ENCODE measurements at regions not wholly inside any gene's neighbourhood (a gene's known extent, or its start where the extent isn't known, plus 50 kb on each side); places are given as distances from the start of the nearest gene placed in this dataset.

- ATAC-seq (ENCODE audit: low FRiP score in 2 of 2) (no peak), DNase-seq (no peak)
- 73 to 74% methylated on average over 5 of the region's 5 CpGs for WGBS, 2 donors
- H3K4me3 ChIP-seq: no peak overlapping the region
- no peak overlapping the region for H3K27ac ChIP-seq
- no peak for TF ChIP-seq EP300 (IDR thresholded peaks at IDR 0.05)
- H3K27me3 ChIP-seq: no peaks in the 10 kb centered on the region
- H3K9me3 ChIP-seq: no peaks in the 10 kb centered on the region
- no peaks in the 10 kb centered on the region for H3K36me3 ChIP-seq
- H3K4me1 ChIP-seq: peaks cover 0 to 11% (median 5%) of the 10 kb centered on the region in 4 donors
These were observed 141.0 kb upstream of the TNR start for GRCh38 chr1:175884369-175884768.

DNA sequence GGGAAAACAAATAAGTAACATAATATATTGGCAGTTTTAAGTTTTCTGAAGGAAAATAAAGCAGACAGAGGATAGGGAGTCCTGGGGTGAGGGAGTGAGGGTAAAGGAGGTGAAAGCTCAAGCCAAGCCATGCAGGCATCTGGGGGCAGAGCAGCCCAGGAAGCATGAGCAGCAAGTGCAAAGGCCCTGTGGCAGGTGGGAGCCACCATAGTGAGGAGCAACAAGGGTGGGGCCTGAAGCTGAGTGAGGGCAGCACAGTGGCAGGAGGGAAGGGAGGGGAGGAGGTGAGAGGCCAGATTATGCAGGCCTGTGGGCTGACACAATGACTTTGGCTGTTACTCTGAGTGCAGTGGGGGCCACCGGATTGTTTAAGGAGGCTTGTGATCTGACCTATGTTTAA, 138.8 kb upstream of the TNR start:
- 62 to 80% methylated on average over 1 of the region's 1 CpG for WGBS, 2 donors
- Histone ChIP-seq H3K9me3 (no peaks in the 10 kb centered on the region), H3K4me1 (peaks cover 0 to 7% (median 5%) of the 10 kb centered on the region in 4 donors), H3K27ac (no peak overlapping the region), H3K27me3 (no peaks in the 10 kb centered on the region), H3K36me3 (no peaks in the 10 kb centered on the region), H3K4me3 (no peak overlapping the region)
- no peak for TF ChIP-seq POLR2A (IDR thresholded peaks at IDR 0.05)
- TF ChIP-seq, protein P1, sequence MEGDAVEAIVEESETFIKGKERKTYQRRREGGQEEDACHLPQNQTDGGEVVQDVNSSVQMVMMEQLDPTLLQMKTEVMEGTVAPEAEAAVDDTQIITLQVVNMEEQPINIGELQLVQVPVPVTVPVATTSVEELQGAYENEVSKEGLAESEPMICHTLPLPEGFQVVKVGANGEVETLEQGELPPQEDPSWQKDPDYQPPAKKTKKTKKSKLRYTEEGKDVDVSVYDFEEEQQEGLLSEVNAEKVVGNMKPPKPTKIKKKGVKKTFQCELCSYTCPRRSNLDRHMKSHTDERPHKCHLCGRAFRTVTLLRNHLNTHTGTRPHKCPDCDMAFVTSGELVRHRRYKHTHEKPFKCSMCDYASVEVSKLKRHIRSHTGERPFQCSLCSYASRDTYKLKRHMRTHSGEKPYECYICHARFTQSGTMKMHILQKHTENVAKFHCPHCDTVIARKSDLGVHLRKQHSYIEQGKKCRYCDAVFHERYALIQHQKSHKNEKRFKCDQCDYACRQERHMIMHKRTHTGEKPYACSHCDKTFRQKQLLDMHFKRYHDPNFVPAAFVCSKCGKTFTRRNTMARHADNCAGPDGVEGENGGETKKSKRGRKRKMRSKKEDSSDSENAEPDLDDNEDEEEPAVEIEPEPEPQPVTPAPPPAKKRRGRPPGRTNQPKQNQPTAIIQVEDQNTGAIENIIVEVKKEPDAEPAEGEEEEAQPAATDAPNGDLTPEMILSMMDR (IDR thresholded peaks at IDR 0.05): no peak
- no peak for TF ChIP-seq EP300 (IDR thresholded peaks at IDR 0.05)
- no peak for TF ChIP-seq POLR2AphosphoS5 (IDR thresholded peaks at IDR 0.05)
- ATAC-seq (ENCODE audit: low FRiP score in 2 of 2): no peak
- DNase-seq: no peak

DNA sequence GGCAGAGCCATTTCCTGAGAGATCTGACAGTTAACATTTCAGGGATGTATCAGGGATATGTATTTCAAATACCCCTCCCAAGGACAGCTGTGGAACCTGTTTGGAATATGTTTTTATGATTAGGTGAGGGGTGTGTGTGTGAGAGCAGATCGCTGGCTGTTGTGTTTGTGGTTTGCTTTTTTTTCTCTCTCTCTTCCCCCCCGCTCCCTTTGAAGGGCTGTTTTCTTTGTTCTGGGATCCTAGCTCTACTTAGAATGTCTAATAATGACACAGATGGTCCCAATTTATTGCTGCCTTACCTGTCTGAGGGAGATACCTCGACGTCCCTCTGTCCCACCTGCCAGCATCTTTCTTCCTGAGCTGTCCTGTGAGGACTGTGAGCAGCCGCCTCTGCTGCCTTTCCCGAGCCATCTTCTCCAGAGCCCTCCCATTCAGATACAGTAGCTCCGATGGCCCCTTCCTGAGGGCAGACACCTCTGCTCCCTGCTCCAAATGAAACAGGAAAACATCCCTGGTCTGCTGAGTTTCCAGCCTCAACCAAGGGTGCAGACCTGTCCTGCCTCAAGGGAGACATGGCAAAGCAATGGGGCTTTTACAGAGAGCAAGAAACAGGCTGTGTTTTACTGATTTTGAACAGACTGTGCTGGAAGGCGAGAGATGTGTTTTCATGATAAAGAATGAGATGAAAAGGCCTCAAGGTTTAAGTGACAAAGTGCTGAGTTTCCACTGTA, 138.0 kb upstream of the TNR start:
- Histone ChIP-seq H3K36me3 (no peaks in the 10 kb centered on the region), H3K9me3 (no peaks in the 10 kb centered on the region), H3K4me1 (peaks cover 0 to 7% (median 5%) of the 10 kb centered on the region in 4 donors), H3K27ac (no peak overlapping the region), H3K27me3 (no peaks in the 10 kb centered on the region), H3K4me3 (no peak overlapping the region)
- DNase-seq: no peak
- no peak for ATAC-seq (ENCODE audit: low FRiP score in 2 of 2)
- TF ChIP-seq EP300 (IDR thresholded peaks at IDR 0.05): no peak
- TF ChIP-seq POLR2AphosphoS5 (IDR thresholded peaks at IDR 0.05): no peak
- no peak for TF ChIP-seq POLR2A (IDR thresholded peaks at IDR 0.05)
- TF ChIP-seq, protein P1 (IDR thresholded peaks at IDR 0.05): no peak
- WGBS, 2 donors: 55 to 60% methylated on average over 8 of the region's 8 CpGs

DNA sequence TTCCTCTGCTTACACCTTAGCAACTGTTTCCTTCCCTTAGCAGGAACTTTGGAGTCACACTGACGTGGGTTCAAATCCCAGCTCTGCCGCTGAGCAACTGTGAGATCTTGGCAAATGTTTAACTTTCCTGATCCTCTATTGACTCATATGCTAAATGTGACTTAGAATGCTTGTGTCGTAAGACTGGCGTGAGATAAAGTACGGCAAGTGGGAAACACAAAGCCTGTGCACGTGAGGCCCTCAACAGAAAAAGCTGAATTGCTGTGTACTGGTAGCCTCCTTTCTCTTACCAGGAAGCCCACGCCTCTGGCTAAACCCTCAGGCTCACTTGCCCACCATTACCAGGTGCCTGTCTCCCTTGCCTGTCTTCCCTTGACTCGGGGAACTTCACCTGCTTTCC, 135.4 kb upstream of the TNR start:
- Histone ChIP-seq H3K27me3 (no peaks in the 10 kb centered on the region), H3K4me1 (no peaks in the 10 kb centered on the region), H3K27ac (no peak overlapping the region), H3K9me3 (no peaks in the 10 kb centered on the region), H3K36me3 (no peaks in the 10 kb centered on the region), H3K4me3 (no peak overlapping the region)
- WGBS, 2 donors: 80 to 86% methylated on average over 8 of the region's 8 CpGs
- TF ChIP-seq POLR2AphosphoS5 (IDR thresholded peaks at IDR 0.05): no peak
- DNase-seq (no peak), ATAC-seq (ENCODE audit: low FRiP score in 2 of 2) (no peak)

DNA sequence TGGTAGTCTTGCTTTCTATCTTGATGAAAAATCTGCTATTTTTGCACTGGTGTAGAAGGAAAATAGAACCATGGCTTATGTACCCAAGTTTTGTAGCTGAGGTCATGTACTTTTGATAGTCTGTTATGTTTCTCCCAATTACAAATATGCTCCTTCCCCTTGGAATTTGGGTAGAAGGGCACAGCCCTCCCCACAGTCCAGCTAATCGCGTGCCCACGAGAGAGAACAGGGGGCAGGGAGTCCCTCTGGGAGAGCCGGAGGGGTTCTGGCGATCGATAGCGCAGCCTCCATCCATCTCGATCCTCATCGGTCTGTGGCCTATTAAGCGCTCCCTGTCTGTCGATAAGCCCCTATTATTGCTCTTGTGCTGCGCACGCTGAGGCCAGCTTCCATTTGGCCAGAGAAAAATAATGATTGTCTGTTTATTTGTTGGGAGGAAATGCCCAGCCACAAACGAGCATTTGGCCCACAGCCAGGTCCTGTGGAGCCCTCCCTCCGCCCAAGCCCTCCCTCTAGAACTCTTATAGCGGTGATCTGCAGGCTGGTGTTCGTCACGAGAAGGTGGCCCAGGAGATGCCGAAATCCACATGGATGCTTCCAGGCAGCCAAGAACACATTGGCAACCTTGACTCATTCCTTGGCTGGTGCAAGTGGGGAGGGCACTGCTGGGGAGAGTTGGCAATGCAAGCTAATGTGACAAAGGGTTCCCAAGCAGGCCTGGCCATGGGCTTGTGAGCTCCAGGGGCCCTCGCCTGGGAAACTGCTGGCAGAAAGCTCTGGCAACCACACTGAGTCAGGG, 134.7 kb upstream of the TNR start:
- H3K4me3 ChIP-seq: no peak overlapping the region
- H3K9me3 ChIP-seq: no peaks in the 10 kb centered on the region
- WGBS, 2 donors: 76 to 90% methylated on average over 13 to 20 of the region's 20 CpGs
- H3K27me3 ChIP-seq: no peaks in the 10 kb centered on the region
- TF ChIP-seq POLR2AphosphoS5 (IDR thresholded peaks at IDR 0.05): no peak
- TF ChIP-seq POLR2A (IDR thresholded peaks at IDR 0.05): no peak
- TF ChIP-seq, protein P1 (IDR thresholded peaks at IDR 0.05): no peak
- no peak for TF ChIP-seq EP300 (IDR thresholded peaks at IDR 0.05)
- DNase-seq: no peak
- no peaks in the 10 kb centered on the region for H3K4me1 ChIP-seq
- ATAC-seq (ENCODE audit: low FRiP score in 2 of 2): no peak
- no peaks in the 10 kb centered on the region for H3K36me3 ChIP-seq
- H3K27ac ChIP-seq: no peak overlapping the region
